Stimulated activated CD4-positive, alpha-beta T cell treated with anti-CD3 and anti-CD28 coated beads, Interleukin-1b, Interleukin-23, amount 100 ng/mL, for 48 hours (primary cell): ENCODE measurements at regions not wholly inside any gene's neighbourhood (a gene's known extent, or its start where the extent isn't known, plus 50 kb on each side); places are given as distances from the start of the nearest gene placed in this dataset.
"Not testable (repeated sequence)": the region's sequence is repeated elsewhere in the genome, so short reads cannot be mapped to it uniquely, and the experiment has no call there.

Experiments
- DNase-seq: peaks from one replicate; pipeline ENCODE4 v3.0.0-alpha.2; 2020

DNA sequence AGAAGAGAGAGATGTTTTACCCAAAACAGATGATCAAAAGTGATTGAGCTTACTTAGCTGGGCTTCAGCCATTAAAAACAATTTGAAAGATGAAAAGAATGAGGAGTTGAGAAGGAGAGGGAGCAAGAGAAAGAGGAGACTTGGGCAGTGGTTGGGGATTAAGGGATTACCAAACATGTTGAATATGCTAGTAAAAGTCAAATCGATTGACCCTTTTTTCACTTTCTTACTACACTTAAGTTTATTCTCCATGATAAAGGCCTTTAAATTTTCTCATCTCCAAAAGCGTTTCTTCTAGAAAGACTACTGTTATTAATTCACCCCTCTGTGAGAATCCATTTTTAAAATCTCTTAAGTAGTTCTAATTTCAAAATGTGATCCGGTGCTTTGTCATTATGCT is 1254.0 kb upstream of the PHF14 start:
- no peak for DNase-seq

DNA sequence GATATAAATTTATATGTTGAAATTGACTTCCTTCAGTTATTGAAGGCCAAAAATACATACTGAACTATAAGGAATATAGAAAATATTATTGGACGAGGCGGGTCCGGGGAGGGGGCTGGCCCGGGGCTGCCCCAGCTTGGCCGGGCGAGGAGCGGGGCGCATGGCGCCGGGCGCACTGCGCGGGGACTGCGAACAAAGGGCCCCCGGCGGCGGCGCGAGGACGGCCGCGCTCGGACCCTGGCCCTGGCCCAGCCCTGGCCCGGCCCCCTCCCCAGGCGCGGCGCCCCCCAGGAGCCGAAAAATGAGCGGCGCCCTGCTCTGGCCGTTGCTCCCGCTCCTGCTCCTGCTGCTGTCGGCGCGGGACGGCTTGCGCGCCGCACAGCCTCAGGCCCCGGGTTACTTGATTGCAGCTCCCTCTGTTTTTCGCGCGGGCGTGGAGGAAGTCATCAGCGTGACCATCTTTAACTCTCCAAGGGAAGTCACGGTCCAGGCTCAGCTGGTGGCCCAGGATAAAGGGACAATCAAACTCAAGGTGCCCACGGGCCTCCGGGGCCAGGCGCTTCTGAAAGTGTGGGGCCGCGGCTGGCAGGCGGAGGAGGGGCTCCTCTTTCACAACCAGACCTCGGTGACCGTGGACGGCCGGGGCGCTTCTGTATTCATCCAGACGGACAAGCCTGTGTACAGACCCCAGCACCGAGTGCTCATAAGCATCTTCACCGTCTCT is 1247.6 kb upstream of the PHF14 start:
- not testable (repeated sequence) for DNase-seq

DNA sequence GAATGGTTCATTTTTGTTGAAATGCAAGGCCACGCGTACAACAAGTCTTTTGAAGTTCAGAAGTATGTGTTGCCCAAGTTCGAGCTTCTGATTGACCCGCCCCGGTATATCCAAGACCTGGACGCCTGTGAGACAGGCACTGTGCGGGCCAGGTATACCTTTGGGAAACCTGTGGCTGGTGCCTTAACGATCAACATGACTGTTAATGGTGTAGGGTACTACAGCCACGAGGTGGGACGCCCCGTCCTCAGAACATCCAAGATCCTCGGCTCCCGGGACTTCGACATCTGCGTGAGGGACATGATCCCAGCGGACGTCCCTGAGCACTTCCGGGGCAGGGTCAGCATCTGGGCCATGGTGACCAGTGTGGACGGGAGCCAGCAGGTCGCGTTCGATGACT is 1246.9 kb upstream of the PHF14 start:
- DNase-seq = not testable (repeated sequence)

DNA sequence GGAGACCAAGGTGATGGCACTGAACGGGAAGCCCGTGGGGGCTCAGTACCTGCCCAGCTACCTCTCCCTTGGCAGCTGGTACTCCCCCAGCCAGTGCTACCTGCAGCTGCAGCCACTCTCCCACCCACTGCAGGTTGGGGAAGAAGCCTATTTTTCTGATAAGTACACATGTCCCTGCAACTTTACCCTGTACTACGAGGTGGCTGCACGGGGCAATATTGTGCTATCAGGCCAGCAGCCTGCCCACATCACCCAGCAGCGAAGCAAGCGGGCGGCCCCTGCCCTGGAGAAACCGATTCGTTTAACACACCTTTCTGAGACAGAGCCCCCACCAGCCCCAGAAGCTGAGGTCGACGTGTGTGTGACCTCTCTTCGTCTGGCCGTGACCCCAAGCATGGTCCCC is 1246.2 kb upstream of the PHF14 start:
- DNase-seq = not testable (repeated sequence)

DNA sequence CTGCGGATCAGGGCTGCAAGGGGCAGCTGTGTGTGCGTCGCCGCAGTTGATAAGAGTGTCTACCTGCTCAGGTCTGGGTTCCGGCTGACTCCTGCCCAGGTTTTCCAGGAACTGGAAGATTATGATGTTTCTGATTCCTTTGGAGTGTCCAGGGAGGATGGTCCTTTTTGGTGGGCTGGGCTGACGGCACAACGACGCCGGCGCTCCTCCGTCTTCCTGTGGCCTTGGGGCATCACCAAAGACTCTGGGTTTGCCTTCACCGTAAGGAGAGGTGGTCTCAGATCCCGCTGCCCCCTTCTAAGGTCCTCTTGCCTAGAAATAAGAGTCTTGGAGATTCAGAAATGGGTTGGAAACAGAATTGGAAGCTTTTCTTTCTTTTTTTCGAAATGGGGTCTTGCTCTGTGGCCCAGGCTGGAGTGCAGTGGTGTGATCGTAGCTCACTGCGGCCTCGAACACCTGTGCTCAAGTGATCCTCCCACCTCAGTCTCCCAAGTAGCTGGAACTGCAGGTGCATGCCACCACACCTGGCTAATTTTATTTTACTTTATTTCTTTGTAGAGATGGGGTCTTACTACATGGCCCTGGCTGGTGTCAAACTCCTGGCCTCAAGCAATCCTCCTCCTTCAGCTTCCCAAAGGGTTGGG is 1245.5 kb upstream of the PHF14 start:
- not testable (repeated sequence) for DNase-seq

DNA sequence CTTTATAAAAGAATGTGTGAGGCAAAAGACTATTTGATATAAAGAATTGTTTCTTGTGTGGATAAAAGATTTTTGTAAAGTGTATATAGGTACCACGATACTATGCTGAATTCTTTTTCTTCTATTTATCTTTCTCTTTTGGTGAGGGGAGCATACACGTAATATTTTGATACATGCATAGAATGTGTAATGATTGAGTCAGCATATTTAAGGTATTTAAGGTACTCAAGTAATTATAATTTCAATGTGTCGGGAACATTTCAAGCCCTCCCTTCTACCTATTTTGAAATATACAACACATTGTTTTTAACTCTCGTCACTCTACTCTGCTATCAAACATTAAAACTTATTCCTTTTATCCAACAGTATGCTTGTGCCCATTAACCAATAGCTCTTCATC is 1221.6 kb upstream of the PHF14 start:
- DNase-seq = no peak

DNA sequence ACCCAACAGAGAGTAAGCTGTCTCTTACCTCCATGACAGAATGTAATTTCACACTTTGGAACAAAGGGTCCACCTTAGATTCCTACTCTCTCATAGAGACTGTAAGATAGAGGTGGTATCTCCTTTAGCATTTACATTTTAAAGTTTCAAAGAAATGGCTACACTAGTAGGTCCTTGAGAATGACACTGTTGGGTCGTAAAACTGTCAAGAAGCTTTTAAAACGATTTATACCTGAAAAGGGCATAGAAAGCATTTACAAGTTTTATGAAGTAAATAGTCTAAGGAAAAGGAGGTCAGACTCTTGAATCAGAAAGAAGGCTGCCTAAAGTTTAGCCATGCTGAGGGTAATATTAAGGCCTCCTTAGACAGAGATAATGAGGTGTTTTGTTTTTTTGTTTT is 1212.4 kb upstream of the PHF14 start:
- no peak for DNase-seq

DNA sequence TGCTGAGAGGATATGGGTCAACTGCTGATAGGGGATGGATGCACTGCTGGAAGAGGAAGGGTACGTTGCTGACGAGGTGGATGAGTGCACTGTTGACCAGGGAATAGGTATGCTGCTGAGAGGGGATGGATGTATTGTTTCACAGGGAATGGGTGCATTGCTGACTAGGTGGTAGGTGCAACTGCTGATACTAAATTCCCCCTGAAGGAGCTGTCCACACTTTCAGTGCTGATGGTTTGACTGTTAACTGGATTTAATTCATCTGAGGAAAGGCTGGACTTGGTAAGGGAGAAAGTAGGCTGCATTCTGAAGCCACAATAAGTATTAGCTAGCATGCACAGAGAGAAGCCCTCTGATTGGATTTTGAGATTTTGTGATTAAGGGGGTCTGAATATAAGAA is 1196.8 kb upstream of the PHF14 start:
- DNase-seq = no peak

DNA sequence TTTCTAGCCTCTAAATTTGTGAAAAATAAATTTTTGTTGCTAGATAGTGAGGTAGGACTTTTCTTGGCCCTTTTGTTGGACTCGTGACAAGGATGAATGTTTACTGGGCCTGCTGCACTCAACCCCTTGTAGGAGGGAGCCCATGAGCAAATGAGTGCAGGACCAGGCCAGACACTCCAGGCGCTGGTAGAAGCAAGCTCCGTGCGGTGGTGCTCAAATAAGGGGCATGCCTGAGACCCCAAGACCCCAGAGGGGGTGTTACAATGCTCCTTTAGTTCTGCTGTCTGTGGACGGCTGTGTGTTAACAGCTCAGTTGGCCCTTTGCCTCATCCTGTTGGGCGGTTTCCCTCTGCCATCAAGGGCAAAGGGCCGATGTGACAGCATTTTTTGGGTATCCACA is 1195.3 kb upstream of the PHF14 start:
- no peak for DNase-seq

DNA sequence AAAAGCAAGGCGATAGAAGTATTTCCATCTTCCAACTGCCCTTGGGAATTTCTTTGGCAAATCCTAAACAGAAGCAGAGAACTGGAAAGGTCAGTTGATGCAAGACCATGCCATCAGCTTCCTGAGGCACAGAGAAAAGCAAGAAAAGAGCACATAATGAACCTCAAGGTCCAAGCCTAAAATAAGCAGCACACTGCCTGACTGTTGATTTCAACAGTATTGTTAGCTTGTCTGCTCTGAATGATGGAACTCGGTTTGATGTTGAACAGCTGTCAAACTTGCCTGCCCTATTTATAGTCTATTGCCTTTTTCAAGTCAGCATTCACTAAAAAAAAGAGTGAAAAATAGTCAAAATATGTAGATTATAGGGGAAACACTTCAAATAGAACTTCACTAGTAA is 1192.0 kb upstream of the PHF14 start:
- DNase-seq = no peak

DNA sequence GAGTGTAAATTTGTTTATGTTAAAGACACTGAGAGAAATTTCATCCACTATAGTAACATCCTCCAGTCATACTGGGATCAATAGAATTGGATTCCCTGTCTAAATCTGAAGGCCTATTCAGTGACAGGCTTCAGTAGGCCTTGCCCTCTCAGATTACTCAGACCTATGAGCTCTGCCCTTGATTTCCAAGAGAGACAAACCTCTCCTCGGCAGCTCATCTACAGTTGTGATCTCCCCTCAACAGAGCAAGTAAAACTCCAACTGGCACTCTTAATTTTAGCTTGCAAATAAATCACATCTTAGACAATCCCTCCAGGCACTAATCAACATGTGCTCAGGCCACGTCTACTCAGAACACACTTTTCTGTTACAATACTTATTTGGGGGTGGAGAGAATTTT is 1191.4 kb upstream of the PHF14 start:
- no peak for DNase-seq

DNA sequence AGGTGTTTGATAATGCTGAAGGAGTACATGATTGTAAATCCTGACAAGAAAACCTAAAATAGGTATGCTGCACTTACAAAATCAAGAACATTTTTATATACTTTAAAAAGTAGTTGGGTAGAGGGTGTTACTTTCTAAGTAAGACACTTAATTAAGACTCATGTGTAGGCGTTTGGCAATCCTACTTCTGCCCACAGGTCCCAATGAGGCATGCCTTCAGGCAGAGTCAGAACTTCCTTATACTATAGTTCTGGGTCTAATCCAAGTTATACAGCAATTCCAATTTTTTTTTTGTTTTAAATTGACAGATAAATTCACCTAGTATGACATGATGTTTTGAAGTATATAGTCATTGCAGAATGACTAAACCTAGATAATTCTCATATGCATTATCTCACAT is 1188.5 kb upstream of the PHF14 start:
- DNase-seq = no peak

DNA sequence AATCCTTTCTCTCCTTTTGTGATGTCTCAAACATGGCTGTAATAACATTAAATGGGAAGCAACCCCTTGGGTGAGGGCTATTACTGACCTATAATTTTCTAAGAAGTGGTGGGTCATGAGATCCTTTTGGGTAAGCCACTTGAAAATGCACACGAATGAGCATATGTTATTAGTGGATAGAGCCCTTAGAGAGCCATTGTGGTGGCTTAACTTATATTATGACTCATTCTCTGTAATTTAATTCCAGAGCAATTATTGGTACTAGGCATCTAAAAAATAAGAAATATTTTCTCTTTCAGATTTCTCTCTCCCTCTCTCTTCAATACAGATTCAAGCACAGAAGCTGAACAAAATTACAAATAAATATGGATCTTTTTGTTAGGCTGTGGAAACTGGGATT is 1177.4 kb upstream of the PHF14 start:
- no peak for DNase-seq

DNA sequence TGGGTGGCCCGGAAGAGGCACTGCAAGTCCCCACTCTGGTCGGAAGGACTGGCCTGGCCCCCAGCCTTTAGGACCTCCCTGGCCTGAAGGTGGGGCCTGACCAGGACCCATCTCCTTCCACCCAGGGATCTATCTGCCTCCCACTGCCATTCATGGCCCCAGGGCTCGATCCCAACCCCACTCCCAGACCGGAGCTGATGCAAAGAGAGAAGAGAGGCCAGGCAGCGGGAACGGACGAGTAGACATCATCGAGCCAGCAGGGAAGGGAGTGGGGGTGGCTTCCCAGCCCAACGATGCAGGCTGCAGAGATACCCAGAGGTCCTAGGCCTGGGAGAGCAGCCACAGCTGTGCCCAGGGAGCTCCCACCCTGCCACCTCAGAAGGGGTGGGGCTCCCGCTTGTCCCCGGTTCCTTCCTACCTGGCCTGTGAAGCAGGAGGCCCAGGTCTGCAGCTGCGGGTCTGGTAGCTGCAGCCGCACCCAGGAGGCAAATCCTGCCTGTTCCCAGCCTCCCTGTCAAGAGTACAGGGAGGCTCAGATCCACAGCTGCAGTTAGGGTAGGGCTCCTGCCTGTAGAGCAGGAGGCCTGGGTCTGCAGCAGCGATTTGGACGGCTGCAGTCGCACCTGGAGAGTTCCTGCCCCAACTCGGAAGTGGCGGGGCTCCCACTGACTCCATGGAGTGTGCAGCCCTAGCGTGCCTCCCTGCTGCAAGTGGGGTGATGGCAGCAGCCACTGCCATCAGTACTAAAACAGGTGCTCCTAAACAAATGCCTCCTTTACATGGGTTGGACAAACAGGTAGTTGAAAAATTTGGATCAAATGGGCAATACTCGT is 1151.0 kb upstream of the PHF14 start:
- DNase-seq = no peak

DNA sequence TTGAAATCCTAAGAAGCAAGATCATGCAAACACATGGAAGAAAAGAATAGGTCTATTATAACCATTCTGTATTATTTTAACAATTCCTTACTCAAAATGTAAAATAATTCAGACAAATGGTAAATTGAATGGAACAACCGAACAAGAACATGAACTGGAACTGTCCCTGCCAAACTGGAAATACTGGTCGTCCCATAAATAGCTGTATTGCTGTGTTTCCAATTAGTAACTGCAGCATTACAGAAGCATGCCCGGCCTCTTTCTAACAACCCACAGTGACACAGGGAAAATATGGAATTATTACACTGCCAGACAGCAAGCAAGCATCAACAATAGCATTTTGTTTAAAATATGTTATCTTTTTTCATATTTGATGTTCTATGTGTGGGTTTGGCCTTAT is 1138.5 kb upstream of the PHF14 start:
- no peak for DNase-seq

DNA sequence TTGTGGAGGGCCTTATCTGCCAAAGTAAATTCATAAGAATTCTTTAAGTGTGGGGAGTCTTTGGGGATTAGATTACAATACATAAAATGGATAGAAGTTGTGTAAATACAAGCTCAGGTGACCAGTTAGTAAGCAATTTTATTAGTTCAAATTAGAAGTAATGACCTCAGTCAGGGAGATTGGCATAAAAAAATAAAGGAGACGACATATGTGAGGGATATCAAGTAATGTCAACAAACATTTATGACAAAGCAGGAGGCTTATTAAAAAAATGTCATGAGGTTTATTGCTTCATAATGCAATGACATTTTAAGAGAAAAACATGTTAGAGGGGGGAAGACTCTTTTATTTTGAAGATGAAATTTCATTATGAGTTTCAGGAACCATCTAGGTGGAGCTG is 1137.0 kb upstream of the PHF14 start:
- no peak for DNase-seq

DNA sequence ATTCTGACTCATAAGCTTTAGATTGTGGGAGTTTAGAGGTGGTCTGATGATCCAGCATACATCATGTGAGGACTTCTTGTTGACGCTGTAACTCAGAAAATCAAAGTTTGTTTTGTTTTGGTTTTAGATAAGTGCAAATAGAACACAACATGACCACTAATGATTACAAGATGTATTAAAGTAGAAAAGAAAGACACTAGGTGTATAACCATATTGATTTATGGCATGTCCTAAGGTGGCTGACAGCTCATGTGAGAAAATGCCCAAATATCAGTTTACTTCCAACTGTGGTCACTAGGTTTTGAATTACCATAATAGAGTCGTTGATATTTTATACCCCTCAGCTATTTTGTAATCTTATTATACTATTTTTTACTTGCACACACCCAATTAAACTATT is 1131.4 kb upstream of the PHF14 start:
- no peak for DNase-seq

DNA sequence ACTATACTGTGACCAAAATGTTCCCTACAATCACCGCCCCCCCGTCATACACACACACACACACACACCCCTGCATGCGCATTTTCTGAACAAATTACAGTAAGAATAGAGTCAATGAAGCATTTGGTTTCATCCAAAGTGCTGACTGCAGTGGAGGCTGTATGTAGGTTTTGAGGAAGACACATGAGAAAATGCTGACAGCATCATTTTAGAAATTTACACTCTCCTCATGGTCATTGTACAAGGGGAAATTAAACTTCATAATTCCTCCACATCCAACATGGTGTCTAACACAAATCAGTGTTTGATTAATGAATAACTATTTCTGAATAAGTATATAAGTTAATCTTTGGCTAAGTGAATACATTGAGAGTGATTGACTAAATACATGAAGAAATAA is 1126.8 kb upstream of the PHF14 start:
- DNase-seq = no peak

DNA sequence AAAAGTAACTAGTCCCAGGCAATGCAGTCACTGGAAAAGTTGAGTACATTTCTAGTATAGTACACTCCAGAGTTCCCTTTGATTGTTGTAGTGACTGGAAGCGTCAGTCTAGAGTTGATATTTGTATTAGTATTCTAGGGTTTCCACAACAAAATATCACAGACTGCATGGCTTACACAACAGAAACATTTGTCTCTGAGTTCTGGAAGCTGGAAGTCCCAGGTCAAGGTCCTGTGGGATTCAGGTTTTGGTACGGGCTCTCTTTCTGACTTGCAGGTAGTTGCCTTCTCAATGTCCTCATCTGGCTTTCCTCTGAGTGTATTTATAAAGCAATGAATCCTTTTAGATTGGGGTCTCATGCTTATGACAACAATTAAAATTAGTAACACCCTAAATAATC is 1119.1 kb upstream of the PHF14 start:
- no peak for DNase-seq

DNA sequence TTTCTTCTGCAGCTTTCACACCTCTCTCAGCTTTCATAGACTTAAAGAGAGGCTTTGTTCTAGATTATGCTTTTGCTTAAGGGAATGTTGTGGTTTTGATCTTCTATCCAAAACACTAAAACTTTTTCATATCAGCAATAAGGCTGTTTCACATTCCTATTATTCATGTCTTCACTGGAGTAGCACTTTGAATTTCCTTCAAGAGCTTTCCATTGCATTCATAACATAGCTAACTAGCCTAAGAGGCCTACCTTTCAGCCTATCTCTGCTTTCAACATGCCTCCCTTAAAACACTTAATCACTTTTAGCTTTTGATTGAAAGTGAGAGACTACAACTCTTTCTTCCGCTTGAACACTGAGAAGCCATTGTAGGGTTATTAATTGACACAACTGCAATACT is 1117.0 kb upstream of the PHF14 start:
- no peak for DNase-seq

DNA sequence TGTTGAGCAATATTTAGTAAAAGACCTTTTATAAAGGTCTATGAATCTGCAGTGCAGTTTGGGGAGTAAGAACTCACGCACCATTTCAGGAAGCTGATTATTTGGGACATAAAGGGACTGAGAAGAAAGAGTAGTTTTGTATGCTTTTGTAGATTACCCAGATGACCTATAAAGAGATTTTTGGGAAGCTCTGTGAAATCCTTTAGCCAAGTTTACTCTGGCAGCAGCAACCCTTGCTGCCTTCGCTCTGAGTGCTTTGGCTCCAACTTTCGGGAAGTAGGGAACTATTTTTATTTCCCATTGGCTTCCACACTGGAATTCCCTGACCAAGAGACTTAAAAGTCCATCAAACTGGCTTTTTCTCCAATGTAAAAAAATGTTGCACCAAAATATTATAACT is 1110.1 kb upstream of the PHF14 start:
- no peak for DNase-seq

DNA sequence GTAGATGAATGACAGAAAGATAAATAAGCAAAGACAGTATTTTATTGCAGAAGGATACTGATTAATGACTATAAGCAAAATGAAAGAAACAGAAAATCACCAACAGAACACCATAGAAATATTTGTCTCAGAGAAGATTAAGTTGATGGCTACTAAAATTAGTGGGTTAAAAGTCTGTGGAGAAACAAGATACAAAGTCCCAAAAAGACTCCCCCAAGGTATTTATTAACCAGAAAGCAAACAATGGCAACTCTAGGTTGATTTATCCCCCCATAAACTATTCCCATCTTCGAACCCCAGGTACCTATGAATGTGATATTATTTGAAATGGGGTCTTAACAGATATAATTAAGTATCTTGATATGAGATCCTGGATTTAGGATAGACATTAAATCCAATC is 1104.5 kb upstream of the PHF14 start:
- DNase-seq = no peak

DNA sequence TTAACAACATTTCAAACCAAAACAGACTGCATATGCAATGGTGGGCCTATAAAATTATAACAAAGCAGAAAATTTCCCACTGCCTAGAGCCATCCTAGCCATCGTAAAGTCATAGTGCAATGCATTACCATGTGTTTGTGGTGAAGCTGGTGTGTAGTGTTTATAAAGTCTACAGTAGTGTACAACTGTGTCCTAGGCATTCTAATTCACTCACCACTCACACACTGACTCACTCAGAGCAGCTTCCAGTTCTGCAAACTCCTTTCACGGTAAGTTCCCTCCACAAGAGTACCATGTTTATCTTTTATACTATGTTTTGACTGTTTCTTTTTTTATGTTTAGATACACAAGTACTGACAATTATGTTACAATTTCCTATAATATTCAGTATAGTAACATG is 1104.1 kb upstream of the PHF14 start:
- DNase-seq = no peak

DNA sequence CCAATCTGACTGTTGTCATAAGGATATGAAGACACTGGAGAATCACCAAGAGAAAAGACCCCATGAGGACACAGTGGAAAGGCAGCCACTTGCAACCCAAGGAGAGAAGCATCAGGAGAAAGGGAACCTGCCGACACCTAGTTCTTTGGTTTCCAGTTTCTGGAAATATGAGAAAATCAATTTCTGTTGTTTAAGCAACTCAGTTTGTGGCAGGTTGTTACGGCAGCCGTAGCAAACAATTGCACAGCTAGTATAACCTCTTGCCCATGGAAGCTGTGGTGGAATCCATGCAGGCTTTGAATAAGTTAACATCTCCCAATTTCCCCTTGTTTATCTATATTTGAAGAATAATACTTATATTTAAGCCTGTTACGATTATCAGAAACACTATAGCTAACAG is 1103.0 kb upstream of the PHF14 start:
- no peak for DNase-seq
